ENCODE measurements at regions not wholly inside any gene's neighbourhood (a gene's known extent, or its start where the extent isn't known, plus 50 kb on each side); places are given as distances from the start of the nearest gene placed in this dataset.

DNA sequence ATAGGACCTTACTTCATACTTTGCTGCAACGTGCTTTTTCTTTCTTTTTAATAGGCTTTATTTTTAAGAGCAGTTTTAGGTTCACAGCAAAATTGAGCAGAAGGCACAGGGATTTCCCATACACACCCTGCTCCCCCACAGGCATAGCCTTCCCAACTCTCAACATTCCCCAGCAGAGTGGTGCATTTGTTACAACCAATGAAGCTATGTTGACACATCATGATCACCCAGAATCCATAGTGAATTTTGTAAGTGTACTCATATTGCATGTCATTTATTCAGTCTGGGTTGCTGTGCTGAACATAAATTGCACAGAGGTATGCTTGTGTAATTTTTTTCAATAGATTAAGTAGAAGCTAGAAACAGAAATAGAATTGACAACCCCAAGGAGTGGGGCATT, 327.3 kb downstream of the INHBA start:
- TF ChIP-seq, protein P1, sequence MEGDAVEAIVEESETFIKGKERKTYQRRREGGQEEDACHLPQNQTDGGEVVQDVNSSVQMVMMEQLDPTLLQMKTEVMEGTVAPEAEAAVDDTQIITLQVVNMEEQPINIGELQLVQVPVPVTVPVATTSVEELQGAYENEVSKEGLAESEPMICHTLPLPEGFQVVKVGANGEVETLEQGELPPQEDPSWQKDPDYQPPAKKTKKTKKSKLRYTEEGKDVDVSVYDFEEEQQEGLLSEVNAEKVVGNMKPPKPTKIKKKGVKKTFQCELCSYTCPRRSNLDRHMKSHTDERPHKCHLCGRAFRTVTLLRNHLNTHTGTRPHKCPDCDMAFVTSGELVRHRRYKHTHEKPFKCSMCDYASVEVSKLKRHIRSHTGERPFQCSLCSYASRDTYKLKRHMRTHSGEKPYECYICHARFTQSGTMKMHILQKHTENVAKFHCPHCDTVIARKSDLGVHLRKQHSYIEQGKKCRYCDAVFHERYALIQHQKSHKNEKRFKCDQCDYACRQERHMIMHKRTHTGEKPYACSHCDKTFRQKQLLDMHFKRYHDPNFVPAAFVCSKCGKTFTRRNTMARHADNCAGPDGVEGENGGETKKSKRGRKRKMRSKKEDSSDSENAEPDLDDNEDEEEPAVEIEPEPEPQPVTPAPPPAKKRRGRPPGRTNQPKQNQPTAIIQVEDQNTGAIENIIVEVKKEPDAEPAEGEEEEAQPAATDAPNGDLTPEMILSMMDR (IDR thresholded peaks at IDR 0.05), result no peak
- TF ChIP-seq POLR2A (IDR thresholded peaks at IDR 0.05), result no peak
